GM12878 (cell line): ENCODE measurements at regions not wholly inside any gene's neighbourhood (a gene's known extent, or its start where the extent isn't known, plus 50 kb on each side); places are given as distances from the start of the nearest gene placed in this dataset.

ENCODE experiments used
- CHD4 ChIP-seq: fragments of 200-600 bp; sonication (generic); IDR thresholded peaks from 2 replicates; pipeline ENCODE4 v1.6.1; 2016; ENCODE audit warnings: mild to moderate bottlenecking
- GABPA ChIP-seq: IDR thresholded peaks from 2 replicates; pipeline ENCODE4 v1.6.1; 2014; ENCODE audit warnings: antibody characterized with exemption, low read depth, mild to moderate bottlenecking, inconsistent platforms
- MYB ChIP-seq: fragments of 150-350 bp; IDR thresholded peaks from 2 replicates; pipeline ENCODE4 v1.6.1; 2014; ENCODE audit warnings: mild to moderate bottlenecking, low read depth, low read length, borderline replicate concordance
- POLR2A ChIP-seq: IDR thresholded peaks from 2 replicates; pipeline ENCODE4 v1.6.1; 2011; ENCODE audit warnings: low read depth, mild to moderate bottlenecking, low read length
- RAD21 ChIP-seq: IDR thresholded peaks from 2 replicates; pipeline ENCODE4 v1.6.1; 2011; ENCODE audit warnings: mild to moderate bottlenecking, low read depth, low read length, moderate library complexity; ENCODE audit not compliant: insufficient read depth
- RAD51 ChIP-seq: fragments of 450-650 bp; IDR thresholded peaks from 2 replicates; pipeline ENCODE4 v1.6.1; 2016; ENCODE audit warnings: moderate library complexity, mild to moderate bottlenecking, inconsistent platforms
- TAF1 ChIP-seq: IDR thresholded peaks from 2 replicates; pipeline ENCODE4 v1.6.1; 2011; ENCODE audit warnings: mild to moderate bottlenecking, low read depth, low read length, borderline replicate concordance
- TF ChIP-seq, protein P1 (sequence below), 3 experiments: IDR thresholded peaks in 2 of 3; conservative IDR thresholded peaks in 1 of 3; 2 replicates each; pipeline ENCODE4 v1.5.1; 2011; ENCODE audit warnings: low read depth in 3 of 3, low read length in 3 of 3, mild to moderate bottlenecking in 3 of 3, control low read depth in 2 of 3, moderate library complexity in 2 of 3, inconsistent platforms in 1 of 3, mixed read lengths in 1 of 3; ENCODE audit not compliant: control insufficient read depth in 2 of 3, insufficient read depth in 1 of 3; ENCODE audit errors: extremely low read depth in 1 of 3
- TF ChIP-seq, protein P2 (sequence below): fragments of 450-650 bp; IDR thresholded peaks from 2 replicates; pipeline ENCODE4 v1.6.1; 2016; ENCODE audit warnings: mild to moderate bottlenecking, moderate library complexity, borderline replicate concordance
- TF ChIP-seq, protein P3 (sequence below): fragments of 450-650 bp; IDR thresholded peaks from 2 replicates; pipeline ENCODE4 v1.6.1; 2017; ENCODE audit warnings: mild to moderate bottlenecking

DNA sequence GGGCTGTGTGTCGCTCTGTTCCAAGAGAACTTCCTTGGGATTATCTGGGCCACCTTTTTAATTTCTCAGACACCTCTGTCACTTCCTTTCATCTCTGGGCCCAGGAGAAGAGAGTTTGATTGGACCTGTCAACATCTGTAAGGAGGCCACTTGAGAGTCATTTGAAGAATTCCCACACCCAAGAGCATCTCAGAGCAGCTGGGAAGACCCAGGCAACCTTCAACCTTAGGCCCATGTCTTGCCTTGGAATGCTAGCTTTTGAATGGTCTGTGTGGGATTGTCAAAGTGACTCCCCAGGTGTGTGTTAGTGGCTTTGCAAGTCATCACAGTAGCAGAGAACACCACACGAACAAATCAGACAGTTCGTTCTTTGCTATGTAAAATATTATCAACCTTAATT, 280.3 kb downstream of the CYRIA start:
- TF ChIP-seq, protein P1, sequence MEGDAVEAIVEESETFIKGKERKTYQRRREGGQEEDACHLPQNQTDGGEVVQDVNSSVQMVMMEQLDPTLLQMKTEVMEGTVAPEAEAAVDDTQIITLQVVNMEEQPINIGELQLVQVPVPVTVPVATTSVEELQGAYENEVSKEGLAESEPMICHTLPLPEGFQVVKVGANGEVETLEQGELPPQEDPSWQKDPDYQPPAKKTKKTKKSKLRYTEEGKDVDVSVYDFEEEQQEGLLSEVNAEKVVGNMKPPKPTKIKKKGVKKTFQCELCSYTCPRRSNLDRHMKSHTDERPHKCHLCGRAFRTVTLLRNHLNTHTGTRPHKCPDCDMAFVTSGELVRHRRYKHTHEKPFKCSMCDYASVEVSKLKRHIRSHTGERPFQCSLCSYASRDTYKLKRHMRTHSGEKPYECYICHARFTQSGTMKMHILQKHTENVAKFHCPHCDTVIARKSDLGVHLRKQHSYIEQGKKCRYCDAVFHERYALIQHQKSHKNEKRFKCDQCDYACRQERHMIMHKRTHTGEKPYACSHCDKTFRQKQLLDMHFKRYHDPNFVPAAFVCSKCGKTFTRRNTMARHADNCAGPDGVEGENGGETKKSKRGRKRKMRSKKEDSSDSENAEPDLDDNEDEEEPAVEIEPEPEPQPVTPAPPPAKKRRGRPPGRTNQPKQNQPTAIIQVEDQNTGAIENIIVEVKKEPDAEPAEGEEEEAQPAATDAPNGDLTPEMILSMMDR (IDR thresholded peaks at IDR 0.05 in 2 of 3, conservative IDR thresholded peaks at IDR 0.05 in 1 of 3; ENCODE audit: control insufficient read depth in 2 of 3, extremely low read depth in 1 of 3, insufficient read depth in 1 of 3, low read depth in 3 of 3, low read length in 3 of 3) = no peak
- TF ChIP-seq MYB = no peak
- TF ChIP-seq RAD21 = no peak
- TF ChIP-seq, protein P2, sequence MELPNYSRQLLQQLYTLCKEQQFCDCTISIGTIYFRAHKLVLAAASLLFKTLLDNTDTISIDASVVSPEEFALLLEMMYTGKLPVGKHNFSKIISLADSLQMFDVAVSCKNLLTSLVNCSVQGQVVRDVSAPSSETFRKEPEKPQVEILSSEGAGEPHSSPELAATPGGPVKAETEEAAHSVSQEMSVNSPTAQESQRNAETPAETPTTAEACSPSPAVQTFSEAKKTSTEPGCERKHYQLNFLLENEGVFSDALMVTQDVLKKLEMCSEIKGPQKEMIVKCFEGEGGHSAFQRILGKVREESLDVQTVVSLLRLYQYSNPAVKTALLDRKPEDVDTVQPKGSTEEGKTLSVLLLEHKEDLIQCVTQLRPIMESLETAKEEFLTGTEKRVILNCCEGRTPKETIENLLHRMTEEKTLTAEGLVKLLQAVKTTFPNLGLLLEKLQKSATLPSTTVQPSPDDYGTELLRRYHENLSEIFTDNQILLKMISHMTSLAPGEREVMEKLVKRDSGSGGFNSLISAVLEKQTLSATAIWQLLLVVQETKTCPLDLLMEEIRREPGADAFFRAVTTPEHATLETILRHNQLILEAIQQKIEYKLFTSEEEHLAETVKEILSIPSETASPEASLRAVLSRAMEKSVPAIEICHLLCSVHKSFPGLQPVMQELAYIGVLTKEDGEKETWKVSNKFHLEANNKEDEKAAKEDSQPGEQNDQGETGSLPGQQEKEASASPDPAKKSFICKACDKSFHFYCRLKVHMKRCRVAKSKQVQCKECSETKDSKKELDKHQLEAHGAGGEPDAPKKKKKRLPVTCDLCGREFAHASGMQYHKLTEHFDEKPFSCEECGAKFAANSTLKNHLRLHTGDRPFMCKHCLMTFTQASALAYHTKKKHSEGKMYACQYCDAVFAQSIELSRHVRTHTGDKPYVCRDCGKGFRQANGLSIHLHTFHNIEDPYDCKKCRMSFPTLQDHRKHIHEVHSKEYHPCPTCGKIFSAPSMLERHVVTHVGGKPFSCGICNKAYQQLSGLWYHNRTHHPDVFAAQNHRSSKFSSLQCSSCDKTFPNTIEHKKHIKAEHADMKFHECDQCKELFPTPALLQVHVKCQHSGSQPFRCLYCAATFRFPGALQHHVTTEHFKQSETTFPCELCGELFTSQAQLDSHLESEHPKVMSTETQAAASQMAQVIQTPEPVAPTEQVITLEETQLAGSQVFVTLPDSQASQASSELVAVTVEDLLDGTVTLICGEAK = no peak
- TF ChIP-seq TAF1 = no peak
- TF ChIP-seq RAD51 = no peak
- no peak for TF ChIP-seq GABPA
- TF ChIP-seq, protein P3, sequence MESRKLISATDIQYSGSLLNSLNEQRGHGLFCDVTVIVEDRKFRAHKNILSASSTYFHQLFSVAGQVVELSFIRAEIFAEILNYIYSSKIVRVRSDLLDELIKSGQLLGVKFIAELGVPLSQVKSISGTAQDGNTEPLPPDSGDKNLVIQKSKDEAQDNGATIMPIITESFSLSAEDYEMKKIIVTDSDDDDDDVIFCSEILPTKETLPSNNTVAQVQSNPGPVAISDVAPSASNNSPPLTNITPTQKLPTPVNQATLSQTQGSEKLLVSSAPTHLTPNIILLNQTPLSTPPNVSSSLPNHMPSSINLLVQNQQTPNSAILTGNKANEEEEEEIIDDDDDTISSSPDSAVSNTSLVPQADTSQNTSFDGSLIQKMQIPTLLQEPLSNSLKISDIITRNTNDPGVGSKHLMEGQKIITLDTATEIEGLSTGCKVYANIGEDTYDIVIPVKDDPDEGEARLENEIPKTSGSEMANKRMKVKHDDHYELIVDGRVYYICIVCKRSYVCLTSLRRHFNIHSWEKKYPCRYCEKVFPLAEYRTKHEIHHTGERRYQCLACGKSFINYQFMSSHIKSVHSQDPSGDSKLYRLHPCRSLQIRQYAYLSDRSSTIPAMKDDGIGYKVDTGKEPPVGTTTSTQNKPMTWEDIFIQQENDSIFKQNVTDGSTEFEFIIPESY = no peak
- no peak for TF ChIP-seq CHD4
- no peak for TF ChIP-seq POLR2A
